GM12892 (cell line): ENCODE measurements at regions not wholly inside any gene's neighbourhood (a gene's known extent, or its start where the extent isn't known, plus 50 kb on each side); places are given as distances from the start of the nearest gene placed in this dataset.

ENCODE experiments used
- POLR2A ChIP-seq: IDR thresholded peaks from 2 replicates; pipeline ENCODE4 v1.6.1; 2011; ENCODE audit warnings: low read depth, low read length, control low read depth
- TAF1 ChIP-seq: IDR thresholded peaks from 2 replicates; pipeline ENCODE4 v1.6.1; 2011; ENCODE audit warnings: low read depth, mild to moderate bottlenecking, control low read depth, low read length, borderline replicate concordance

DNA sequence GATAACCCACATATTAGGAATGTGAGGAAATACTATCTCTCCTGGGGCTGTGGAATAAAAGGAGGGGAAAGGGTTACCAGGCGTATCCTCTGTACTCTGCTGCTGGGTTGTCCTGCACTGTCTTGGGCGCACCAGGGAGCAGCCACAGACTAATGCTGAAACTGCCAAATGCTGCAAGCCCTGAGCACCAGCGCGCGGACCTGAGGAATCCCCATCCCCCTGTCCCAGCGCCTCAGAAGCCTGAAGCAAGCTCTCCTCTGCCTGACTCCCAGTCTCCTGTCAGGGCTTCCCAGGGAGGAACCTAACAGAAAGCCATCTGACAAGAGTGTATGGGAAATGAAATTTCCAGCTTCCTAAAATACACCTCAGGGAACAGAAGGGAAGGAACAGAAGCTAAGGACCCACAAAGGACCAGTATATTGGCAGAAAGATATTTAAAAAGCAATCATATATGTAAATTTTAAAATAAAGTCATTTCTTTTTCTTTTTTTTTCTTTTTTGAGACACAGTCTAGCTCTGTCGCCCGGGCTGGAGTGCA, 158.3 kb upstream of the C2CD4B start:
- TF ChIP-seq POLR2A (no peak), TAF1 (no peak)
